Gastroesophageal sphincter (tissue), 4 donors: ENCODE measurements at regions not wholly inside any gene's neighbourhood (a gene's known extent, or its start where the extent isn't known, plus 50 kb on each side); places are given as distances from the start of the nearest gene placed in this dataset.

ENCODE experiments used
- ATAC-seq: fragments of 150-250 bp; one replicate; pipeline ENCODE4 v1.9.1; 2016; ENCODE audit warnings: mild to moderate bottlenecking, moderate library complexity
- H3K27ac ChIP-seq, 4 donors: fragments of 200-600 bp; sonication (generic) in 3 of 4; 1 replicate in 3 of 4; 2 replicates in 1 of 4; pipeline ENCODE4 v1.5.1; 2016 to 2019
- H3K27me3 ChIP-seq: fragments of 200-600 bp; sonication (generic); one replicate; pipeline ENCODE4 v1.5.1; 2019
- H3K36me3 ChIP-seq, 2 donors: fragments of 200-600 bp; sonication (generic); one replicate each; pipeline ENCODE4 v1.5.1; 2019; ENCODE audit warnings: control low read depth in 1 of 2
- H3K4me1 ChIP-seq, 3 donors: fragments of 200-600 bp; sonication (generic); 1 replicate in 2 of 3; 2 replicates in 1 of 3; pipeline ENCODE4 v1.5.1; 2016 to 2019; ENCODE audit warnings: control low read depth in 2 of 3
- H3K4me3 ChIP-seq, 2 donors: fragments of 200-600 bp; sonication (generic); one replicate each; pipeline ENCODE4 v1.5.1; 2019; ENCODE audit warnings: mild to moderate bottlenecking in 1 of 2, moderate library complexity in 1 of 2
- H3K9me3 ChIP-seq, 3 donors: fragments of 200-600 bp; sonication (generic); one replicate each; pipeline ENCODE4 v1.5.1; 2017 to 2019; ENCODE audit warnings: control low read depth in 2 of 3
- CTCF ChIP-seq, 4 experiments: fragments of 200-600 bp in 2 of 4; fragments of 450-650 bp in 2 of 4; sonication (generic) in 1 of 4; IDR thresholded peaks; one replicate each; pipeline ENCODE4 v1.5.1; 2017 to 2019; ENCODE audit warnings: antibody characterized with exemption in 4 of 4, mild to moderate bottlenecking in 2 of 4, moderate library complexity in 2 of 4
- EP300 ChIP-seq: sonication (generic); formaldehyde crosslinking; IDR thresholded peaks from one replicate; pipeline ENCODE4 v1.6.1; 2017; ENCODE audit warnings: antibody characterized with exemption, mild to moderate bottlenecking
- POLR2A ChIP-seq, 2 donors: fragments of 450-650 bp; IDR thresholded peaks; one replicate each; pipeline ENCODE4 v1.6.1; 2017; ENCODE audit warnings: antibody characterized with exemption in 2 of 2, mild to moderate bottlenecking in 2 of 2, moderate library complexity in 1 of 2
- POLR2AphosphoS5 ChIP-seq: sonication (generic); formaldehyde crosslinking; IDR thresholded peaks from one replicate; pipeline ENCODE4 v1.6.1; 2017; ENCODE audit warnings: antibody characterized with exemption
- WGBS, 2 donors: methylation state at CpG; one replicate each; pipeline ENCODE4 v1.1.5; 2018; ENCODE audit warnings: low coverage in 1 of 2; 5-methylcytosine and 5-hydroxymethylcytosine counted together

DNA sequence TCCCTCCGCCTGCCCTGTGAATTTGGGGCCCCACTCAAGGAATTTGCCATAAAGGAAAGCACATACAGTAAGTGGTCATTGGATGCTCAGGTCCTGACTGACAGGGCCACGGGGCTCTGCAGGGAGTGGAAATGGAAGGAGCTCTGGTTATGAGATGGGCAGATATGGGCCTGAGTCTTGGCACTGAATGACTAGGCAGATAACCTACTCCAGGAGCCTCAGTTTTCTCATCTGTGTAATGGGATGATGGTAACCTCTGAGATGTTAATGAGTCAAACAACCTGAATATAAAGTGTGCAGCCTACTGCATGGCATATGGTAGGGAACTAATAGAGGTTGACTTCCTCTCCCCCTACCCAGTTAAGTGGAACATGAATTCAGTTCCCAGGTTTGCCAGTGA lies 56.4 kb upstream of the NAA20 start:
- Histone ChIP-seq H3K27me3 (no peaks in the 10 kb centered on the region), H3K4me1 (peaks cover 0 to 49% (median 0%) of the 10 kb centered on the region in 3 donors), H3K27ac (peak overlapping the region in 3 of 4 donors; percentile 62 to 70 (median 66)), H3K36me3 (peaks cover 0 to 92% of the 10 kb centered on the region in 2 donors), H3K9me3 (no peaks in the 10 kb centered on the region), H3K4me3 (no peak overlapping the region)
- 93 to 100% methylated on average over 1 to 2 of the region's 2 CpGs for WGBS, 2 donors
- no peak for TF ChIP-seq POLR2A (IDR thresholded peaks at IDR 0.05)
- TF ChIP-seq EP300: no peak
- no peak for TF ChIP-seq CTCF (IDR thresholded peaks at IDR 0.05)
- no peak for TF ChIP-seq POLR2AphosphoS5
- ATAC-seq: no peak

- H3K4me1 ChIP-seq: peaks cover 0 to 49% (median 0%) of the 10 kb centered on the region in 3 donors
- peak overlapping the region in 3 of 4 donors; percentile 62 to 70 (median 66) for H3K27ac ChIP-seq
- TF ChIP-seq POLR2AphosphoS5: peak; percentile 35
- no peak for TF ChIP-seq POLR2A (IDR thresholded peaks at IDR 0.05)
- H3K9me3 ChIP-seq: no peaks in the 10 kb centered on the region
- H3K36me3 ChIP-seq: peaks cover 0 to 94% of the 10 kb centered on the region in 2 donors
- peak; percentile 45 for ATAC-seq
- no peak overlapping the region for H3K4me3 ChIP-seq
- no peaks in the 10 kb centered on the region for H3K27me3 ChIP-seq
- 19 to 47% methylated on average over 5 of the region's 6 CpGs for WGBS, 2 donors
These were observed 55.9 kb upstream of the NAA20 start for GRCh38 chr20:19961293-19961692.

GRCh38 chr20:19962958-19963357 lies 54.2 kb upstream of the NAA20 start:
- Histone ChIP-seq H3K4me3 (no peak overlapping the region), H3K4me1 (peaks cover 0 to 49% (median 0%) of the 10 kb centered on the region in 3 donors), H3K27me3 (no peaks in the 10 kb centered on the region), H3K36me3 (peaks cover 0 to 94% of the 10 kb centered on the region in 2 donors), H3K27ac (peak overlapping the region in 2 of 4 donors; percentile 15 to 70), H3K9me3 (no peaks in the 10 kb centered on the region)
- no peak for ATAC-seq
- 78 to 85% methylated on average over 3 of the region's 6 CpGs for WGBS, 2 donors
- TF ChIP-seq POLR2AphosphoS5 (no peak), EP300 (no peak), CTCF (IDR thresholded peaks at IDR 0.05) (no peak), POLR2A (IDR thresholded peaks at IDR 0.05) (no peak)

DNA sequence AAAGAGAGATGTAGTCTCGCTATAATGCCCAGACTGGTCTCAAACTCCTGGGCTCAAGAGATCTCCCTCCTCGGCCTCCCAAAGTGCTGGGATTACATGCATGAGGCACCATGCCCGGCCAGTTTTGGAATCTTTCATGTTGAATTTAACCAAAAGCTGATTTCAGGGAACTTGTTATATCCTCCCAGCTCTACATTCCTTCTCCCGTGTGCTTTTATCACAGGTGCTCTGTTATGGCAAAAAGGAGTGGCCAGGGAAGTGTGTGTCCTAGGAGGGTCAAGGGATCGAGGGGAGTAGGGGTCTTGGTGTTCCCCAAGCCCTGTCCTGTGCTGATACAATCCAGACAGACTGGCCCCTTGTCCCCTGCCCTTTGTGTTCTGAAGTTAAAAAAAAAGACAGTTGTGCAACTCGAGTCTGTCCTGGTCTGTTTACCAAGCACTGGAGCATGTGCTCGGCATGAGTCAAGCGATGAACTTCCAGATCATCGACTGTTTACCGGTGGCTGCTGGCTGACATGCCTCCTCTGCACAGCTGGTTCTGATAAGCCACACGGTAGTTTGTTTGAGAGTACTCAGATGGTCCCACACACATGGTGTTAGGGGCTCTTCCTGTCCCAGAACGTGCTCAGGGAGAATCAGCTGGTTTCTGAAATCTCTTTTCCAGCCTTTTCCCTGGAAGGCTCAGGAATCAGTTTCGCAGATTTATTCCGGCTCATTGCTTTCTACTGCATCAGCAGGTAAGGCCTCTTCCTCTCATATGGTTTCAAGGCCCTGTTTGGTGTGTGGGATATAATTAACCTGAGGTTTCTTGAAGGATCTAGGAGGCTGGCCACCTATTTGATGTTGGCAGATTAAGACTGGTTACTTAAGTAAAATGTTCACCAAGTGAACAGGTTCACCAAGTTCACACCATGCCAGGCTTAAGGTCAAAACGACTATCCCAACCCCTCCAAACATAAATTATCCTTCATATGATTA lies 52.6 kb upstream of the NAA20 start:
- Histone ChIP-seq H3K4me3 (no peak overlapping the region), H3K36me3 (peaks cover 0 to 93% of the 10 kb centered on the region in 2 donors), H3K27me3 (no peaks in the 10 kb centered on the region), H3K4me1 (peaks cover 0 to 61% (median 0%) of the 10 kb centered on the region in 3 donors), H3K9me3 (no peaks in the 10 kb centered on the region), H3K27ac (peak overlapping the region; percentile 50 to 67 (median 66))
- peak; percentile 94 for ATAC-seq
- TF ChIP-seq EP300 (no peak), CTCF (IDR thresholded peaks at IDR 0.05) (no peak), POLR2A (IDR thresholded peaks at IDR 0.05) (peak in 1 of 2 donors; percentile 9), POLR2AphosphoS5 (peak; percentile 75)
- 58 to 77% methylated on average over 4 to 15 of the region's 15 CpGs for WGBS, 2 donors

- Histone ChIP-seq H3K36me3 (peaks cover 0 to 86% of the 10 kb centered on the region in 2 donors), H3K27me3 (no peaks in the 10 kb centered on the region), H3K4me1 (peaks cover 0 to 50% (median 0%) of the 10 kb centered on the region in 3 donors), H3K27ac (no peak overlapping the region), H3K9me3 (no peaks in the 10 kb centered on the region), H3K4me3 (no peak overlapping the region)
- no peak for ATAC-seq
- WGBS, 2 donors: 40 to 100% methylated on average over 1 of the region's 1 CpG
- TF ChIP-seq POLR2AphosphoS5 (no peak), CTCF (IDR thresholded peaks at IDR 0.05) (no peak), POLR2A (IDR thresholded peaks at IDR 0.05) (no peak), EP300 (no peak)
These were observed 50.3 kb upstream of the NAA20 start for GRCh38 chr20:19966840-19967239.
